DOHH2 (cell line): ENCODE measurements at regions not wholly inside any gene's neighbourhood (a gene's known extent, or its start where the extent isn't known, plus 50 kb on each side); places are given as distances from the start of the nearest gene placed in this dataset.

Source experiments
- EZH2phosphoT487 ChIP-seq: fragments of 200-600 bp; sonication (generic); IDR thresholded peaks from 2 replicates; pipeline ENCODE4 v1.6.1; 2017; ENCODE audit warnings: borderline replicate concordance, mild to moderate bottlenecking, antibody characterized with exemption, low read length, moderate library complexity, mixed read lengths
- TF ChIP-seq, protein P1 (sequence below): fragments of 200-600 bp; sonication (generic); IDR thresholded peaks from one replicate; pipeline ENCODE4 v1.5.1; 2014; ENCODE audit warnings: antibody characterized with exemption, mild to moderate bottlenecking, low read depth, low read length; ENCODE audit not compliant: poor library complexity, severe bottlenecking

DNA sequence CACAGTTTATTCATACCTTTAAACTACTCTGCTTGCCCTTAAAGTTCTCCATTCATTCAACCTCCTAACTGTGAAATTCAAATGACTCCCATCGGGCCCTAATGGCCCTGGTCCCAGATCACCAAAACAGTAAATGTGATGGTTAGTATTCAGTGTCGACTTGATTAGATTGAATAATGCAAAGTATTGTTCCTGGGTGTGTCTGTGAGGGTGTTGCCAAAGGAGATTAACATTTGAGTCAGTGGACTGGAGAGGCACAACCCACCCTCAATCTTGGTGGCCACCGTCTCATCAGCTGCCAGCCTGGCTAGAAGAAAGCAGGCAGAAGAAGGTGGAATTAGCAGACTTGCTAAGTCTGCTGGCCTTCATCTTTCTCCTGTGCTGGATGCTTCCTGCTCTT is 80.1 kb upstream of the PLXNA4 start:
- TF ChIP-seq, protein P1, sequence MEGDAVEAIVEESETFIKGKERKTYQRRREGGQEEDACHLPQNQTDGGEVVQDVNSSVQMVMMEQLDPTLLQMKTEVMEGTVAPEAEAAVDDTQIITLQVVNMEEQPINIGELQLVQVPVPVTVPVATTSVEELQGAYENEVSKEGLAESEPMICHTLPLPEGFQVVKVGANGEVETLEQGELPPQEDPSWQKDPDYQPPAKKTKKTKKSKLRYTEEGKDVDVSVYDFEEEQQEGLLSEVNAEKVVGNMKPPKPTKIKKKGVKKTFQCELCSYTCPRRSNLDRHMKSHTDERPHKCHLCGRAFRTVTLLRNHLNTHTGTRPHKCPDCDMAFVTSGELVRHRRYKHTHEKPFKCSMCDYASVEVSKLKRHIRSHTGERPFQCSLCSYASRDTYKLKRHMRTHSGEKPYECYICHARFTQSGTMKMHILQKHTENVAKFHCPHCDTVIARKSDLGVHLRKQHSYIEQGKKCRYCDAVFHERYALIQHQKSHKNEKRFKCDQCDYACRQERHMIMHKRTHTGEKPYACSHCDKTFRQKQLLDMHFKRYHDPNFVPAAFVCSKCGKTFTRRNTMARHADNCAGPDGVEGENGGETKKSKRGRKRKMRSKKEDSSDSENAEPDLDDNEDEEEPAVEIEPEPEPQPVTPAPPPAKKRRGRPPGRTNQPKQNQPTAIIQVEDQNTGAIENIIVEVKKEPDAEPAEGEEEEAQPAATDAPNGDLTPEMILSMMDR, result no peak
- TF ChIP-seq EZH2phosphoT487, result no peak
